ENCODE measurements at regions not wholly inside any gene's neighbourhood (a gene's known extent, or its start where the extent isn't known, plus 50 kb on each side); places are given as distances from the start of the nearest gene placed in this dataset.

- TF ChIP-seq CTCF (IDR thresholded peaks at IDR 0.05), result no peak
- no peak for TF ChIP-seq POLR2A (IDR thresholded peaks at IDR 0.05)
- TF ChIP-seq POLR2AphosphoS5 (IDR thresholded peaks at IDR 0.05), result no peak
Measured at GRCh38 chr1:148296511-148296910, 144.4 kb upstream of the NBPF11 start.

Measured in prostate gland (tissue), 2 donors.